A673 (cell line): ENCODE measurements at regions not wholly inside any gene's neighbourhood (a gene's known extent, or its start where the extent isn't known, plus 50 kb on each side); places are given as distances from the start of the nearest gene placed in this dataset.

ENCODE experiments used
- BruUV-seq: library from RNA; stranded (reverse); fragments of 400-500 nt; replicated peaks from 2 replicates; lab custom pipeline; 2021; lab: Mats Ljungman, UMichigan
- CTCF ChIA-PET: fragments of 300-600 bp; sonication (Branson Sonifier 250); formaldehyde crosslinking; loops from one replicate; lab custom pipeline; 2022; ENCODE audit warnings: antibody characterized with exemption; lab: Charles Lee
- POLR2A ChIA-PET: fragments of 300-600 bp; sonication (Branson Sonifier 250); formaldehyde crosslinking; loops from one replicate; lab custom pipeline; 2022; ENCODE audit warnings: antibody characterized with exemption; ENCODE audit not compliant: low non-redundant PET; lab: Charles Lee
- DNase-seq: peaks from one replicate; pipeline ENCODE4 v3.0.0-alpha.2; 2015; ENCODE audit warnings: low spot score
- H3K27ac ChIP-seq: fragments of 200-600 bp; sonication (generic); 2 replicates; pipeline ENCODE4 v1.5.1; 2016; ENCODE audit warnings: mixed run types, low read depth, mild to moderate bottlenecking, mixed read lengths, antibody characterized with exemption, low read length; ENCODE audit not compliant: poor library complexity, severe bottlenecking
- H3K27me3 ChIP-seq: fragments of 200-600 bp; sonication (generic); replicated peaks from 2 replicates; pipeline ENCODE4 v1.6.1; 2017; ENCODE audit warnings: mixed run types, low read depth, mild to moderate bottlenecking, mixed read lengths, antibody characterized with exemption, low read length; ENCODE audit not compliant: insufficient read depth, poor library complexity
- H3K36me3 ChIP-seq: fragments of 200-600 bp; sonication (generic); 2 replicates; pipeline ENCODE4 v1.6.1; 2016; ENCODE audit warnings: mixed run types, mild to moderate bottlenecking, mixed read lengths, antibody characterized with exemption, low read length; ENCODE audit not compliant: insufficient read depth, poor library complexity, severe bottlenecking
- H3K4me1 ChIP-seq: fragments of 200-600 bp; sonication (generic); 2 replicates; pipeline ENCODE4 v1.6.1; 2017; ENCODE audit warnings: mixed run types, mild to moderate bottlenecking, mixed read lengths, antibody characterized with exemption, low read length; ENCODE audit not compliant: insufficient read depth, poor library complexity, severe bottlenecking
- H3K4me3 ChIP-seq: fragments of 200-600 bp; sonication (generic); 2 replicates; pipeline ENCODE4 v1.5.1; 2016; ENCODE audit warnings: low read depth, mixed run types, mild to moderate bottlenecking, mixed read lengths, low read length; ENCODE audit not compliant: poor library complexity, severe bottlenecking
- H3K9me3 ChIP-seq: fragments of 200-600 bp; sonication (generic); 2 replicates; pipeline ENCODE4 v1.6.1; 2016; ENCODE audit warnings: mixed run types, low read depth, mild to moderate bottlenecking, mixed read lengths, antibody characterized with exemption, low read length; ENCODE audit not compliant: poor library complexity, severe bottlenecking
- EZH2 ChIP-seq: fragments of 200-600 bp; sonication (generic); IDR thresholded peaks from 2 replicates; pipeline ENCODE4 v1.6.1; 2017; ENCODE audit warnings: borderline replicate concordance, low read depth, mild to moderate bottlenecking, mixed read lengths, antibody characterized with exemption, low read length; ENCODE audit not compliant: poor library complexity, severe bottlenecking
- intact Hi-C: fragments of 100-400 bp; cut with micrococcal nuclease; formaldehyde crosslinking; loops from one replicate; pipeline ENCODE4 v1.10.0; 2022; ENCODE audit not compliant: unreplicated experiment
- TF ChIP-seq, protein P1 (sequence below): fragments of 300-800, 200-600 bp; sonication (generic); conservative IDR thresholded peaks from 2 replicates; pipeline ENCODE4 v1.5.1; 2017; ENCODE audit warnings: low read depth, mild to moderate bottlenecking, antibody characterized with exemption, low read length, moderate library complexity, mixed read lengths

DNA sequence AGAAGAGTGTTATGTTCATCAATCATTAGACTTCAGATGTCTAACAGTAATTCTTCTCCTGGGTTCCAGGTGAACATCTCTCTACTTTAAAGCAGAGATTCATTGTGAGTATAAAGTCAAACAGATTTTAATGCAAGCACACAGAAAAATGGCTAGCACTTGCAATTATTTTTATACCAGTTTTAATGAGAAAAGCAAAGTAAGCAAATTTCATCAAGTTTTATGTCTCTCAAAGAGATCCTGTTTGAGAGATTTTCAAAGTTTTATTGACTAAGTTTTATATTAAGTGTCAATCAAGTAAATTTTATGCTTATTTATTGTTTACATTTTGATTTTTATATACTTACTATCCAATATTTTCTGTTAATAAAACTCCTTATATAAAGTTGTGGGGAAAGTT is 1628.5 kb downstream of the HACE1 start:
- BruUV-seq = no TSS peak
- Histone ChIP-seq H3K9me3 (no peaks in the 10 kb centered on the region), H3K27me3 (no peaks in the 10 kb centered on the region), H3K4me3 (no peak overlapping the region), H3K4me1 (no peaks in the 10 kb centered on the region), H3K27ac (no peak overlapping the region), H3K36me3 (no peaks in the 10 kb centered on the region)
- POLR2A ChIA-PET = no interaction called here
- CTCF ChIA-PET = no interaction called here
- no peak for TF ChIP-seq EZH2
- TF ChIP-seq, protein P1, sequence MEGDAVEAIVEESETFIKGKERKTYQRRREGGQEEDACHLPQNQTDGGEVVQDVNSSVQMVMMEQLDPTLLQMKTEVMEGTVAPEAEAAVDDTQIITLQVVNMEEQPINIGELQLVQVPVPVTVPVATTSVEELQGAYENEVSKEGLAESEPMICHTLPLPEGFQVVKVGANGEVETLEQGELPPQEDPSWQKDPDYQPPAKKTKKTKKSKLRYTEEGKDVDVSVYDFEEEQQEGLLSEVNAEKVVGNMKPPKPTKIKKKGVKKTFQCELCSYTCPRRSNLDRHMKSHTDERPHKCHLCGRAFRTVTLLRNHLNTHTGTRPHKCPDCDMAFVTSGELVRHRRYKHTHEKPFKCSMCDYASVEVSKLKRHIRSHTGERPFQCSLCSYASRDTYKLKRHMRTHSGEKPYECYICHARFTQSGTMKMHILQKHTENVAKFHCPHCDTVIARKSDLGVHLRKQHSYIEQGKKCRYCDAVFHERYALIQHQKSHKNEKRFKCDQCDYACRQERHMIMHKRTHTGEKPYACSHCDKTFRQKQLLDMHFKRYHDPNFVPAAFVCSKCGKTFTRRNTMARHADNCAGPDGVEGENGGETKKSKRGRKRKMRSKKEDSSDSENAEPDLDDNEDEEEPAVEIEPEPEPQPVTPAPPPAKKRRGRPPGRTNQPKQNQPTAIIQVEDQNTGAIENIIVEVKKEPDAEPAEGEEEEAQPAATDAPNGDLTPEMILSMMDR = no peak
- DNase-seq = no peak
- intact Hi-C loops = no loop called here

DNA sequence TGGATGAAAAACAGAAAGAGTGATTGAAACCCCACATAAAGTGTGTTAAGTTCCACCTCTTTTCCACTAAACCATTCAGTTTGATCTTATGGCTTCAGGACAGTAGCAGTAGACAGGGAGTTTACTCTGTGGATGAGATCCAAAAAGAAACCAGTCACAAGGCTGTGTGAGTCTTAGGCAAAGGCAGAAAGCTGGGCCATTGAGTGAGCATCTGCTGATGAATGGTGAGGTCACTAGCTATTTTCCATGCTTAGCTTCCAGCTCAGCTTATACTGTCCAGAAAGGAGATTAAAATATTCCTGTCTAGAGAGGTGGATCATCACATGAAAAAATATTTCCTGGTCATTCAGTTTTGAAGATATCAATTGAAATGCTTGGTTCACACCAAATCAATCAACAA is 1643.9 kb downstream of the HACE1 start:
- CTCF ChIA-PET = no interaction called here
- TF ChIP-seq EZH2 = no peak
- TF ChIP-seq, protein P1 = no peak
- H3K36me3 ChIP-seq = no peaks in the 10 kb centered on the region
- H3K4me1 ChIP-seq = no peaks in the 10 kb centered on the region
- no peaks in the 10 kb centered on the region for H3K27me3 ChIP-seq
- POLR2A ChIA-PET = no interaction called here
- H3K27ac ChIP-seq = no peak overlapping the region
- H3K4me3 ChIP-seq = no peak overlapping the region
- no TSS peak for BruUV-seq
- intact Hi-C loops = no loop called here
- DNase-seq = no peak
- H3K9me3 ChIP-seq = no peaks in the 10 kb centered on the region

DNA sequence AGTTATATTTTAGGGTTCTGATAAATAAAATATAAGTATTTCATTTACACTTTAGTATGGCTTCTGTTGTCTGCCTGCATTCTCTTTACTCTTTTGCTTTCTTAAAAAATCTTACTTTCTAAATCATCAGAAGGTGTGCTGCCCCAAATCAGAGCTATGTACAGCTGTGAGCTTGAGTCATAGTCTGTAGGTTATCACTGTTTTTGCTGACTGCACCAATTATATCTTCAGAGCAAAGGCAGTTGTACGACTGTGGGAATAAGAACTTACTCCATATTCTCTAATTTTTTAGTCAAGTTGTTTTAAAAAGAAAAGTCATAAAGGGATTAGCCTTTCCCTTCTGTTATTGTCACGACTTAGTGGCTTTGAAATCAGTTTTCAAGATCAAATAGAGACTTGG is 1649.0 kb downstream of the HACE1 start:
- no peaks in the 10 kb centered on the region for H3K36me3 ChIP-seq
- TF ChIP-seq, protein P1 = no peak
- no peak for TF ChIP-seq EZH2
- no TSS peak for BruUV-seq
- no peaks in the 10 kb centered on the region for H3K9me3 ChIP-seq
- CTCF ChIA-PET = no interaction called here
- H3K27me3 ChIP-seq = no peaks in the 10 kb centered on the region
- H3K4me3 ChIP-seq = no peak overlapping the region
- intact Hi-C loops = no loop called here
- no peaks in the 10 kb centered on the region for H3K4me1 ChIP-seq
- POLR2A ChIA-PET = no interaction called here
- DNase-seq = no peak
- H3K27ac ChIP-seq = no peak overlapping the region
